Memory B cell (primary cell): ENCODE measurements at regions not wholly inside any gene's neighbourhood (a gene's known extent, or its start where the extent isn't known, plus 50 kb on each side); places are given as distances from the start of the nearest gene placed in this dataset.
"Not testable (repeated sequence)": the region's sequence is repeated elsewhere in the genome, so short reads cannot be mapped to it uniquely, and the experiment has no call there.

Experiments used
- ATAC-seq: fragments of 150-1000 bp; cut with Tn5 transposase; 2 replicates; pipeline ENCODE4 v1.10.0; 2021; ENCODE audit warnings: low read depth, mild to moderate bottlenecking, moderate library complexity
- DNase-seq, 2 donors: peaks; one replicate each; pipeline ENCODE4 v3.0.0; 2022; ENCODE audit warnings: low spot score in 2 of 2
- H3K27ac Mint-ChIP-seq: one replicate; pipeline ENCODE4 v1.8.0; 2022; ENCODE audit warnings: mild to moderate bottlenecking, moderate library complexity, mixed read lengths
- H3K27me3 Mint-ChIP-seq: one replicate; pipeline ENCODE4 v1.8.0; 2022; ENCODE audit warnings: mixed read lengths
- H3K36me3 Mint-ChIP-seq: one replicate; pipeline ENCODE4 v1.8.0; 2022; ENCODE audit warnings: mild to moderate bottlenecking, mixed read lengths
- H3K4me1 Mint-ChIP-seq: one replicate; pipeline ENCODE4 v1.8.0; 2022; ENCODE audit warnings: mixed read lengths
- H3K4me3 Mint-ChIP-seq: one replicate; pipeline ENCODE4 v1.8.0; 2022; ENCODE audit warnings: mild to moderate bottlenecking, moderate library complexity, mixed read lengths
- H3K9me3 Mint-ChIP-seq: one replicate; pipeline ENCODE4 v1.8.0; 2022; ENCODE audit warnings: mixed read lengths

- DNase-seq: no peak
- H3K9me3 Mint-ChIP-seq: no peaks in the 10 kb centered on the region
Observed at GRCh38 chr14:35931346-35931745, 105.2 kb downstream of the BRMS1L start.

GRCh38 chr14:35929186-35929585 is 103.0 kb downstream of the BRMS1L start:
- Mint-ChIP-seq H3K4me3 (no peak overlapping the region), H3K9me3 (no peaks in the 10 kb centered on the region), H3K27me3 (peaks cover 9% of the 10 kb centered on the region), H3K4me1 (peaks cover 5% of the 10 kb centered on the region), H3K27ac (no peak overlapping the region), H3K36me3 (no peaks in the 10 kb centered on the region)
- DNase-seq: no peak
- ATAC-seq: no peak

More at GRCh38 chr14:35931346-35931745, 105.2 kb downstream of the BRMS1L start:
- no peaks in the 10 kb centered on the region for H3K36me3 Mint-ChIP-seq
- no peak overlapping the region for H3K4me3 Mint-ChIP-seq
- peaks cover 5% of the 10 kb centered on the region for H3K4me1 Mint-ChIP-seq
- H3K27ac Mint-ChIP-seq: no peak overlapping the region
- ATAC-seq: no peak
- H3K27me3 Mint-ChIP-seq: peaks cover 9% of the 10 kb centered on the region

GRCh38 chr14:35927727-35928126 is 101.6 kb downstream of the BRMS1L start:
- no peak overlapping the region for H3K27ac Mint-ChIP-seq
- no peaks in the 10 kb centered on the region for H3K9me3 Mint-ChIP-seq
- no peak for ATAC-seq
- peaks cover 8% of the 10 kb centered on the region for H3K27me3 Mint-ChIP-seq
- no peak for DNase-seq
- H3K4me3 Mint-ChIP-seq: no peak overlapping the region
- no peaks in the 10 kb centered on the region for H3K36me3 Mint-ChIP-seq
- H3K4me1 Mint-ChIP-seq: peaks cover 3% of the 10 kb centered on the region

- ATAC-seq: no peak
- no peak for DNase-seq
- Mint-ChIP-seq H3K4me3 (no peak overlapping the region), H3K9me3 (peaks cover 1% of the 10 kb centered on the region), H3K4me1 (no peaks in the 10 kb centered on the region), H3K27me3 (peaks cover 8% of the 10 kb centered on the region), H3K36me3 (no peaks in the 10 kb centered on the region), H3K27ac (no peak overlapping the region)
Observed at GRCh38 chr14:35925319-35925718, 99.2 kb downstream of the BRMS1L start.

- not testable (repeated sequence) for H3K4me1 Mint-ChIP-seq, H3K27me3 Mint-ChIP-seq, DNase-seq, H3K4me3 Mint-ChIP-seq, H3K36me3 Mint-ChIP-seq, H3K27ac Mint-ChIP-seq, ATAC-seq, H3K9me3 Mint-ChIP-seq
Observed at GRCh38 chr14:35922590-35922989, 96.5 kb downstream of the BRMS1L start.

- no peaks in the 10 kb centered on the region for H3K4me1 Mint-ChIP-seq
- ATAC-seq (no peak), DNase-seq (no peak)
- H3K4me3 Mint-ChIP-seq: no peak overlapping the region
- H3K27me3 Mint-ChIP-seq: peaks cover 1% of the 10 kb centered on the region
- H3K36me3 Mint-ChIP-seq: peaks cover 2% of the 10 kb centered on the region
- peaks cover 4% of the 10 kb centered on the region for H3K9me3 Mint-ChIP-seq
- no peak overlapping the region for H3K27ac Mint-ChIP-seq
Observed at GRCh38 chr14:35921745-35922144, 95.6 kb downstream of the BRMS1L start.
